CD4-positive, alpha-beta T cell treated with Interferon alpha-2 for 1 hour (primary cell): ENCODE measurements at regions not wholly inside any gene's neighbourhood (a gene's known extent, or its start where the extent isn't known, plus 50 kb on each side); places are given as distances from the start of the nearest gene placed in this dataset.

Experiments used
- DNase-seq, 2 donors: peaks; one replicate each; pipeline ENCODE4 v3.0.0-alpha.2; 2020 to 2022

GRCh38 chr18:75839041-75839440 is 411.5 kb upstream of the SMIM21 start:
- no peak for DNase-seq

GRCh38 chr18:75837316-75837715 is 409.8 kb upstream of the SMIM21 start:
- DNase-seq: no peak

- DNase-seq: no peak
These were observed 409.0 kb upstream of the SMIM21 start for GRCh38 chr18:75836516-75836915.

- DNase-seq: no peak
These were observed 404.5 kb upstream of the SMIM21 start for GRCh38 chr18:75831960-75832359.

GRCh38 chr18:75830828-75831227 is 403.3 kb upstream of the SMIM21 start:
- no peak for DNase-seq

GRCh38 chr18:75829091-75829490 is 401.6 kb upstream of the SMIM21 start:
- DNase-seq: no peak

- no peak for DNase-seq
These were observed 400.9 kb upstream of the SMIM21 start for GRCh38 chr18:75828379-75828778.

- no peak for DNase-seq
These were observed 400.3 kb upstream of the SMIM21 start for GRCh38 chr18:75827751-75828287.

- DNase-seq: no peak
These were observed 397.2 kb upstream of the SMIM21 start for GRCh38 chr18:75824661-75825060.

- DNase-seq: no peak
These were observed 396.0 kb upstream of the SMIM21 start for GRCh38 chr18:75823471-75823870.

GRCh38 chr18:75818383-75818782 is 390.9 kb upstream of the SMIM21 start:
- DNase-seq: no peak

GRCh38 chr18:75815767-75816166 is 388.3 kb upstream of the SMIM21 start:
- DNase-seq: no peak

GRCh38 chr18:75812761-75813160 is 385.3 kb upstream of the SMIM21 start:
- DNase-seq: no peak

- no peak for DNase-seq
These were observed 383.6 kb upstream of the SMIM21 start for GRCh38 chr18:75810961-75811551.

- no peak for DNase-seq
These were observed 383.0 kb upstream of the SMIM21 start for GRCh38 chr18:75810516-75810915.

GRCh38 chr18:75809926-75810255 is 382.4 kb upstream of the SMIM21 start:
- DNase-seq: no peak

- DNase-seq: no peak
These were observed 381.8 kb upstream of the SMIM21 start for GRCh38 chr18:75809151-75809925.

GRCh38 chr18:75805265-75805664 is 377.8 kb upstream of the SMIM21 start:
- no peak for DNase-seq

GRCh38 chr18:75802681-75803080 is 375.2 kb upstream of the SMIM21 start:
- DNase-seq: no peak

- DNase-seq: no peak
These were observed 373.7 kb upstream of the SMIM21 start for GRCh38 chr18:75801178-75801577.

- DNase-seq: no peak
These were observed 372.8 kb upstream of the SMIM21 start for GRCh38 chr18:75800331-75800648.

GRCh38 chr18:75799449-75800330 is 372.2 kb upstream of the SMIM21 start:
- DNase-seq: no peak

GRCh38 chr18:75797046-75797445 is 369.5 kb upstream of the SMIM21 start:
- DNase-seq: no peak

GRCh38 chr18:75790796-75791195 is 363.3 kb upstream of the SMIM21 start:
- no peak for DNase-seq
